ENCODE measurements at regions not wholly inside any gene's neighbourhood (a gene's known extent, or its start where the extent isn't known, plus 50 kb on each side); places are given as distances from the start of the nearest gene placed in this dataset.

DNA sequence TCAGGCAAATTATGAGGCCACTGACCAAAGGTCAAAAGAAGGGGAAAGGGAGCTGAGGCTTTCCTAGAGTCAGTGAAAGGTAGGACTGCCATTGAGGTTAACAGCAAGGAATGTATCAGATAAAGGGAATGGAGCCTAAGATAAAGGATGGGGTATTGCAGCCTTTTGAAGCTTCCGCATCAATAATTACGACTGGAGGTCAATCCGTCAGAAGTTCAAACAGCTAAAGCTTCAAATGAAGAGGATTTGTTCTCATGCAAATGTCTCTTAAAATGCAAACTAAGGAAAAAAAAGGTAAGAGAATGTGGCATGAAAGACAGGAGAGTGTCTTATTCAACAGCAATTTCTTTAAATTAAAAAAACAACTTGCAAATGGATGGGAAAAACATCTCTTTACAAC lies 341.1 kb upstream of the RGMB start:
- H3K4me3 ChIP-seq (ENCODE audit: low read depth in 2 of 2, low read length in 2 of 2) = no peak overlapping the region
- H3K27me3 ChIP-seq (ENCODE audit: control insufficient read depth, insufficient read depth, low read length) = no peaks in the 10 kb centered on the region
- ATAC-seq (no peak), DNase-seq (ENCODE audit: low read depth, low spot score) (no peak)
- BruUV-seq (replicated peaks) = no TSS peak
- in situ Hi-C loops (cut with HindIII; ENCODE audit: low pct_unique_long_range_greater_than_20kb, low sequenced_read_pairs) (no loop called here), intact Hi-C loops (cut with micrococcal nuclease; ENCODE audit: unreplicated experiment) (no loop called here)
- ChIA-PET CTCF (no interaction called here), POLR2A (no interaction called here)
- TF ChIP-seq TCF7L2 (IDR thresholded peaks at IDR 0.05; ENCODE audit: low read depth, low read length) = no peak
- TF ChIP-seq POLR2AphosphoS5 (IDR thresholded peaks at IDR 0.05; ENCODE audit: low read depth, low read length) = no peak
- TF ChIP-seq, protein P1, sequence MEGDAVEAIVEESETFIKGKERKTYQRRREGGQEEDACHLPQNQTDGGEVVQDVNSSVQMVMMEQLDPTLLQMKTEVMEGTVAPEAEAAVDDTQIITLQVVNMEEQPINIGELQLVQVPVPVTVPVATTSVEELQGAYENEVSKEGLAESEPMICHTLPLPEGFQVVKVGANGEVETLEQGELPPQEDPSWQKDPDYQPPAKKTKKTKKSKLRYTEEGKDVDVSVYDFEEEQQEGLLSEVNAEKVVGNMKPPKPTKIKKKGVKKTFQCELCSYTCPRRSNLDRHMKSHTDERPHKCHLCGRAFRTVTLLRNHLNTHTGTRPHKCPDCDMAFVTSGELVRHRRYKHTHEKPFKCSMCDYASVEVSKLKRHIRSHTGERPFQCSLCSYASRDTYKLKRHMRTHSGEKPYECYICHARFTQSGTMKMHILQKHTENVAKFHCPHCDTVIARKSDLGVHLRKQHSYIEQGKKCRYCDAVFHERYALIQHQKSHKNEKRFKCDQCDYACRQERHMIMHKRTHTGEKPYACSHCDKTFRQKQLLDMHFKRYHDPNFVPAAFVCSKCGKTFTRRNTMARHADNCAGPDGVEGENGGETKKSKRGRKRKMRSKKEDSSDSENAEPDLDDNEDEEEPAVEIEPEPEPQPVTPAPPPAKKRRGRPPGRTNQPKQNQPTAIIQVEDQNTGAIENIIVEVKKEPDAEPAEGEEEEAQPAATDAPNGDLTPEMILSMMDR (IDR thresholded peaks at IDR 0.05) = no peak
- TF ChIP-seq SIN3A (IDR thresholded peaks at IDR 0.05; ENCODE audit: borderline replicate concordance, insufficient read depth, low read depth, low read length) = no peak
- TF ChIP-seq, protein P2, sequence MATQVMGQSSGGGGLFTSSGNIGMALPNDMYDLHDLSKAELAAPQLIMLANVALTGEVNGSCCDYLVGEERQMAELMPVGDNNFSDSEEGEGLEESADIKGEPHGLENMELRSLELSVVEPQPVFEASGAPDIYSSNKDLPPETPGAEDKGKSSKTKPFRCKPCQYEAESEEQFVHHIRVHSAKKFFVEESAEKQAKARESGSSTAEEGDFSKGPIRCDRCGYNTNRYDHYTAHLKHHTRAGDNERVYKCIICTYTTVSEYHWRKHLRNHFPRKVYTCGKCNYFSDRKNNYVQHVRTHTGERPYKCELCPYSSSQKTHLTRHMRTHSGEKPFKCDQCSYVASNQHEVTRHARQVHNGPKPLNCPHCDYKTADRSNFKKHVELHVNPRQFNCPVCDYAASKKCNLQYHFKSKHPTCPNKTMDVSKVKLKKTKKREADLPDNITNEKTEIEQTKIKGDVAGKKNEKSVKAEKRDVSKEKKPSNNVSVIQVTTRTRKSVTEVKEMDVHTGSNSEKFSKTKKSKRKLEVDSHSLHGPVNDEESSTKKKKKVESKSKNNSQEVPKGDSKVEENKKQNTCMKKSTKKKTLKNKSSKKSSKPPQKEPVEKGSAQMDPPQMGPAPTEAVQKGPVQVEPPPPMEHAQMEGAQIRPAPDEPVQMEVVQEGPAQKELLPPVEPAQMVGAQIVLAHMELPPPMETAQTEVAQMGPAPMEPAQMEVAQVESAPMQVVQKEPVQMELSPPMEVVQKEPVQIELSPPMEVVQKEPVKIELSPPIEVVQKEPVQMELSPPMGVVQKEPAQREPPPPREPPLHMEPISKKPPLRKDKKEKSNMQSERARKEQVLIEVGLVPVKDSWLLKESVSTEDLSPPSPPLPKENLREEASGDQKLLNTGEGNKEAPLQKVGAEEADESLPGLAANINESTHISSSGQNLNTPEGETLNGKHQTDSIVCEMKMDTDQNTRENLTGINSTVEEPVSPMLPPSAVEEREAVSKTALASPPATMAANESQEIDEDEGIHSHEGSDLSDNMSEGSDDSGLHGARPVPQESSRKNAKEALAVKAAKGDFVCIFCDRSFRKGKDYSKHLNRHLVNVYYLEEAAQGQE (IDR thresholded peaks at IDR 0.05; ENCODE audit: insufficient read depth in 1 of 2, low read depth in 2 of 2, low read length in 1 of 2) = no peak
- no peaks in the 10 kb centered on the region for H3K4me1 ChIP-seq (ENCODE audit: control insufficient read depth, insufficient read depth, low read length)
- H3K27ac ChIP-seq (ENCODE audit: low read length) = no peak overlapping the region
- H3K36me3 ChIP-seq (ENCODE audit: control insufficient read depth, insufficient read depth, low read length) = no peaks in the 10 kb centered on the region
- no peaks in the 10 kb centered on the region; the same call in 1 of the 2 replicates for H3K9me3 ChIP-seq (ENCODE audit: control insufficient read depth, insufficient read depth, low read depth, low read length)

GRCh38 chr5:98433022-98433421 lies 340.4 kb upstream of the RGMB start:
- POLR2A ChIA-PET = no interaction called here
- no peaks in the 10 kb centered on the region for H3K27me3 ChIP-seq (ENCODE audit: control insufficient read depth, insufficient read depth, low read length)
- H3K9me3 ChIP-seq (ENCODE audit: control insufficient read depth, insufficient read depth, low read depth, low read length) = no peaks in the 10 kb centered on the region; the same call in 1 of the 2 replicates
- H3K27ac ChIP-seq (ENCODE audit: low read length) = no peak overlapping the region
- no peak for TF ChIP-seq POLR2AphosphoS5 (IDR thresholded peaks at IDR 0.05; ENCODE audit: low read depth, low read length)
- no peak for TF ChIP-seq SIN3A (IDR thresholded peaks at IDR 0.05; ENCODE audit: borderline replicate concordance, insufficient read depth, low read depth, low read length)
- TF ChIP-seq, protein P2 (IDR thresholded peaks at IDR 0.05; ENCODE audit: insufficient read depth in 1 of 2, low read depth in 2 of 2, low read length in 1 of 2) = no peak
- no peak for TF ChIP-seq TCF7L2 (IDR thresholded peaks at IDR 0.05; ENCODE audit: low read depth, low read length)
- TF ChIP-seq, protein P1 (IDR thresholded peaks at IDR 0.05) = no peak
- no peak for ATAC-seq
- DNase-seq (ENCODE audit: low read depth, low spot score) = no peak
- in situ Hi-C loops (cut with HindIII; ENCODE audit: low pct_unique_long_range_greater_than_20kb, low sequenced_read_pairs) = no loop called here
- H3K4me3 ChIP-seq (ENCODE audit: low read depth in 2 of 2, low read length in 2 of 2) = no peak overlapping the region
- H3K4me1 ChIP-seq (ENCODE audit: control insufficient read depth, insufficient read depth, low read length) = no peaks in the 10 kb centered on the region
- no peaks in the 10 kb centered on the region for H3K36me3 ChIP-seq (ENCODE audit: control insufficient read depth, insufficient read depth, low read length)
- intact Hi-C loops (cut with micrococcal nuclease; ENCODE audit: unreplicated experiment) = no loop called here
- no TSS peak for BruUV-seq (replicated peaks)
- CTCF ChIA-PET = no interaction called here
